ENCODE measurements at regions not wholly inside any gene's neighbourhood (a gene's known extent, or its start where the extent isn't known, plus 50 kb on each side); places are given as distances from the start of the nearest gene placed in this dataset.

GRCh38 chr4:146022541-146022940 lies 83.9 kb upstream of the ZNF827 start:
- no peak for DNase-seq

GRCh38 chr4:146018247-146018646 lies 79.6 kb upstream of the ZNF827 start:
- DNase-seq = no peak

GRCh38 chr4:146004730-146005129 lies 66.1 kb upstream of the ZNF827 start:
- DNase-seq = no peak

GRCh38 chr4:145988628-145989027 lies 50.0 kb upstream of the ZNF827 start:
- DNase-seq = no peak
